NCI-H2196 (cell line): ENCODE measurements at regions not wholly inside any gene's neighbourhood (a gene's known extent, or its start where the extent isn't known, plus 50 kb on each side); places are given as distances from the start of the nearest gene placed in this dataset.

Source experiments
- DNase-seq: peaks from one replicate; lab custom pipeline; 2025; ENCODE audit not compliant: unreplicated experiment; lab: John Stamatoyannopoulos, UW

- no peak for DNase-seq
These were observed 223.4 kb upstream of the ZBED5 start for GRCh38 chr11:11081288-11081687.

GRCh38 chr11:11078344-11079086 is 220.7 kb upstream of the ZBED5 start:
- DNase-seq: no peak

GRCh38 chr11:11077898-11078297 is 220.0 kb upstream of the ZBED5 start:
- no peak for DNase-seq

- DNase-seq: no peak
These were observed 219.0 kb upstream of the ZBED5 start for GRCh38 chr11:11076879-11077278.

GRCh38 chr11:11076276-11076675 is 218.4 kb upstream of the ZBED5 start:
- no peak for DNase-seq

- no peak for DNase-seq
These were observed 217.8 kb upstream of the ZBED5 start for GRCh38 chr11:11075515-11076171.

GRCh38 chr11:11074686-11075335 is 217.0 kb upstream of the ZBED5 start:
- DNase-seq: no peak

- no peak for DNase-seq
These were observed 216.1 kb upstream of the ZBED5 start for GRCh38 chr11:11073996-11074395.

- no peak for DNase-seq
These were observed 214.2 kb upstream of the ZBED5 start for GRCh38 chr11:11072067-11072466.

GRCh38 chr11:11071486-11071885 is 213.6 kb upstream of the ZBED5 start:
- no peak for DNase-seq

GRCh38 chr11:11070976-11071375 is 213.1 kb upstream of the ZBED5 start:
- DNase-seq: no peak

GRCh38 chr11:11069841-11070835 is 212.3 kb upstream of the ZBED5 start:
- no peak for DNase-seq

GRCh38 chr11:11068113-11068512 is 210.3 kb upstream of the ZBED5 start:
- DNase-seq: no peak

GRCh38 chr11:11065396-11065795 is 207.5 kb upstream of the ZBED5 start:
- DNase-seq: no peak

GRCh38 chr11:11057472-11057854 is 199.6 kb upstream of the ZBED5 start:
- no peak for DNase-seq

- no peak for DNase-seq
These were observed 199.1 kb upstream of the ZBED5 start for GRCh38 chr11:11056749-11057471.

- no peak for DNase-seq
These were observed 198.5 kb upstream of the ZBED5 start for GRCh38 chr11:11056316-11056715.

- no peak for DNase-seq
These were observed 190.2 kb upstream of the ZBED5 start for GRCh38 chr11:11047851-11048610.

- no peak for DNase-seq
These were observed 188.9 kb upstream of the ZBED5 start for GRCh38 chr11:11046781-11047180.
